Peyer's patch (tissue), 4 donors: ENCODE measurements at regions not wholly inside any gene's neighbourhood (a gene's known extent, or its start where the extent isn't known, plus 50 kb on each side); places are given as distances from the start of the nearest gene placed in this dataset.

Source experiments
- POLR2A ChIP-seq, 2 donors: fragments of 450-650 bp; IDR thresholded peaks; one replicate each; pipeline ENCODE4 v1.5.1; 2017; ENCODE audit warnings: antibody characterized with exemption in 2 of 2, mild to moderate bottlenecking in 2 of 2, moderate library complexity in 2 of 2
- TF ChIP-seq, protein P1 (sequence below), 6 experiments: fragments of 450-650 bp in 4 of 6; fragments of 200-600 bp in 2 of 6; sonication (generic) in 1 of 6; IDR thresholded peaks; one replicate each; pipeline ENCODE4 v1.5.1; 2017 to 2019; ENCODE audit warnings: antibody characterized with exemption in 6 of 6, mild to moderate bottlenecking in 3 of 6, moderate library complexity in 1 of 6

- TF ChIP-seq POLR2A (IDR thresholded peaks at IDR 0.05) = no peak
- TF ChIP-seq, protein P1, sequence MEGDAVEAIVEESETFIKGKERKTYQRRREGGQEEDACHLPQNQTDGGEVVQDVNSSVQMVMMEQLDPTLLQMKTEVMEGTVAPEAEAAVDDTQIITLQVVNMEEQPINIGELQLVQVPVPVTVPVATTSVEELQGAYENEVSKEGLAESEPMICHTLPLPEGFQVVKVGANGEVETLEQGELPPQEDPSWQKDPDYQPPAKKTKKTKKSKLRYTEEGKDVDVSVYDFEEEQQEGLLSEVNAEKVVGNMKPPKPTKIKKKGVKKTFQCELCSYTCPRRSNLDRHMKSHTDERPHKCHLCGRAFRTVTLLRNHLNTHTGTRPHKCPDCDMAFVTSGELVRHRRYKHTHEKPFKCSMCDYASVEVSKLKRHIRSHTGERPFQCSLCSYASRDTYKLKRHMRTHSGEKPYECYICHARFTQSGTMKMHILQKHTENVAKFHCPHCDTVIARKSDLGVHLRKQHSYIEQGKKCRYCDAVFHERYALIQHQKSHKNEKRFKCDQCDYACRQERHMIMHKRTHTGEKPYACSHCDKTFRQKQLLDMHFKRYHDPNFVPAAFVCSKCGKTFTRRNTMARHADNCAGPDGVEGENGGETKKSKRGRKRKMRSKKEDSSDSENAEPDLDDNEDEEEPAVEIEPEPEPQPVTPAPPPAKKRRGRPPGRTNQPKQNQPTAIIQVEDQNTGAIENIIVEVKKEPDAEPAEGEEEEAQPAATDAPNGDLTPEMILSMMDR (IDR thresholded peaks at IDR 0.05) = no peak
Observed at GRCh38 chr5:93281980-93282772, 298.8 kb downstream of the NR2F1-AS1 start.
